Fibroblast of lung (primary cell): ENCODE measurements at regions not wholly inside any gene's neighbourhood (a gene's known extent, or its start where the extent isn't known, plus 50 kb on each side); places are given as distances from the start of the nearest gene placed in this dataset.

Experiments
- EZH2 ChIP-seq: IDR thresholded peaks from 2 replicates; pipeline ENCODE4 v1.5.1; 2012; ENCODE audit warnings: low read length, control low read depth, mild to moderate bottlenecking; ENCODE audit errors: missing control alignments
- TF ChIP-seq, protein P1 (sequence below), 2 donors: IDR thresholded peaks in 1 of 2; conservative IDR thresholded peaks in 1 of 2; 1 replicate in 1 of 2; 2 replicates in 1 of 2; pipeline ENCODE4 v1.5.1; 2011 to 2012; ENCODE audit warnings: low read length in 2 of 2, control low read depth in 1 of 2, inconsistent platforms in 1 of 2, low read depth in 1 of 2, mild to moderate bottlenecking in 1 of 2

DNA sequence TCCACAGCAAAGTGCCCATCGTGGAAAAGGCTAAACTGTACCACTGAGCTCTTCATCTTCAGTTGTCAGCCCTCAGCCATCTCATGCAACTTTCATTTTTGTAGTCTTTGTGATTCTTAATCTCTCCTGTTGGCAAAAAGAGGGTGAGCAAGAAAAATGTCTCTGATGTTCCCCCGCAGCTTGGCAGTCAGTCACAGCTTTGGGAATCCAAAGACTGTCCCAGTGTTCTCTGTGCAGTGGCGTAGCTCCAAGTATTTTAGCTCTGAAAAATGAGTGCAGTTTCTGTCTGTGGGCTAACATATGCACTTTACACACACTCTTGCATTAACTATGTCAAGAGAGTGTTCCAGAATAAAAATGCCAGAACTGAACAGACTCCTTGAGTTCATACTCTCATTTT is 372.2 kb downstream of the TMEM232 start:
- TF ChIP-seq, protein P1, sequence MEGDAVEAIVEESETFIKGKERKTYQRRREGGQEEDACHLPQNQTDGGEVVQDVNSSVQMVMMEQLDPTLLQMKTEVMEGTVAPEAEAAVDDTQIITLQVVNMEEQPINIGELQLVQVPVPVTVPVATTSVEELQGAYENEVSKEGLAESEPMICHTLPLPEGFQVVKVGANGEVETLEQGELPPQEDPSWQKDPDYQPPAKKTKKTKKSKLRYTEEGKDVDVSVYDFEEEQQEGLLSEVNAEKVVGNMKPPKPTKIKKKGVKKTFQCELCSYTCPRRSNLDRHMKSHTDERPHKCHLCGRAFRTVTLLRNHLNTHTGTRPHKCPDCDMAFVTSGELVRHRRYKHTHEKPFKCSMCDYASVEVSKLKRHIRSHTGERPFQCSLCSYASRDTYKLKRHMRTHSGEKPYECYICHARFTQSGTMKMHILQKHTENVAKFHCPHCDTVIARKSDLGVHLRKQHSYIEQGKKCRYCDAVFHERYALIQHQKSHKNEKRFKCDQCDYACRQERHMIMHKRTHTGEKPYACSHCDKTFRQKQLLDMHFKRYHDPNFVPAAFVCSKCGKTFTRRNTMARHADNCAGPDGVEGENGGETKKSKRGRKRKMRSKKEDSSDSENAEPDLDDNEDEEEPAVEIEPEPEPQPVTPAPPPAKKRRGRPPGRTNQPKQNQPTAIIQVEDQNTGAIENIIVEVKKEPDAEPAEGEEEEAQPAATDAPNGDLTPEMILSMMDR (conservative IDR thresholded peaks at IDR 0.05 in 1 of 2, IDR thresholded peaks at IDR 0.05 in 1 of 2; ENCODE audit: low read depth in 1 of 2, low read length in 2 of 2): no peak
- no peak for TF ChIP-seq EZH2
